Breast epithelium (tissue), 3 donors: ENCODE measurements at regions not wholly inside any gene's neighbourhood (a gene's known extent, or its start where the extent isn't known, plus 50 kb on each side); places are given as distances from the start of the nearest gene placed in this dataset.
"Not testable (repeated sequence)": the region's sequence is repeated elsewhere in the genome, so short reads cannot be mapped to it uniquely, and the experiment has no call there.

Experiments
- POLR2A ChIP-seq: fragments of 450-650 bp; IDR thresholded peaks from one replicate; pipeline ENCODE4 v1.6.1; 2016; ENCODE audit warnings: antibody characterized with exemption, mild to moderate bottlenecking, moderate library complexity
- POLR2AphosphoS5 ChIP-seq, 3 donors: sonication (generic); formaldehyde crosslinking; IDR thresholded peaks; one replicate each; pipeline ENCODE4 v1.6.1; 2017; ENCODE audit warnings: antibody characterized with exemption in 3 of 3
- TF ChIP-seq, protein P1 (sequence below), 3 donors: fragments of 450-650 bp; IDR thresholded peaks; one replicate each; pipeline ENCODE4 v1.5.1; 2016 to 2017; ENCODE audit warnings: antibody characterized with exemption in 3 of 3, mild to moderate bottlenecking in 3 of 3, moderate library complexity in 3 of 3

DNA sequence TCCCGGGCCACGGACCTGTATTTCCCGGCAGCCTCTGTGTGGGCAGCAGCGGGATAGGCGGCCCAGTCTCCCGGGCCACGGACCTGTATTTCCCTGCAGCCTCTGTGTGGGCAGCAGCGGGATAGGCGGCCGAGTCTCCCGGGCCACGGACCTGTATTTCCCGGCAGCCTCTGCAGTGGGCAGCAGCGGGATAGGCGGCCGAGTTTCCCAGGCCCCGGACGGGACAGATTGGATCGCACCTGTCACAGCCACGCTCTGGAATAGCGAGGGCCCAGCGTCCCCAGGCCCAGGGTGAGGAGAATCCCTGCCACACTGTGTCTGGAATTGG lies 145.9 kb upstream of the PITRM1 start:
- TF ChIP-seq, protein P1, sequence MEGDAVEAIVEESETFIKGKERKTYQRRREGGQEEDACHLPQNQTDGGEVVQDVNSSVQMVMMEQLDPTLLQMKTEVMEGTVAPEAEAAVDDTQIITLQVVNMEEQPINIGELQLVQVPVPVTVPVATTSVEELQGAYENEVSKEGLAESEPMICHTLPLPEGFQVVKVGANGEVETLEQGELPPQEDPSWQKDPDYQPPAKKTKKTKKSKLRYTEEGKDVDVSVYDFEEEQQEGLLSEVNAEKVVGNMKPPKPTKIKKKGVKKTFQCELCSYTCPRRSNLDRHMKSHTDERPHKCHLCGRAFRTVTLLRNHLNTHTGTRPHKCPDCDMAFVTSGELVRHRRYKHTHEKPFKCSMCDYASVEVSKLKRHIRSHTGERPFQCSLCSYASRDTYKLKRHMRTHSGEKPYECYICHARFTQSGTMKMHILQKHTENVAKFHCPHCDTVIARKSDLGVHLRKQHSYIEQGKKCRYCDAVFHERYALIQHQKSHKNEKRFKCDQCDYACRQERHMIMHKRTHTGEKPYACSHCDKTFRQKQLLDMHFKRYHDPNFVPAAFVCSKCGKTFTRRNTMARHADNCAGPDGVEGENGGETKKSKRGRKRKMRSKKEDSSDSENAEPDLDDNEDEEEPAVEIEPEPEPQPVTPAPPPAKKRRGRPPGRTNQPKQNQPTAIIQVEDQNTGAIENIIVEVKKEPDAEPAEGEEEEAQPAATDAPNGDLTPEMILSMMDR (IDR thresholded peaks at IDR 0.05), result not testable (repeated sequence)
- not testable (repeated sequence) for TF ChIP-seq POLR2A; POLR2AphosphoS5 (IDR thresholded peaks at IDR 0.05)
